Neural progenitor cell (in vitro differentiated cells): ENCODE measurements at regions not wholly inside any gene's neighbourhood (a gene's known extent, or its start where the extent isn't known, plus 50 kb on each side); places are given as distances from the start of the nearest gene placed in this dataset.

Source experiments
- EZH2 ChIP-seq: fragments of 200-600 bp; sonication (generic); IDR thresholded peaks from 2 replicates; pipeline ENCODE4 v1.6.1; 2017; ENCODE audit warnings: antibody characterized with exemption, mild to moderate bottlenecking, moderate library complexity
- EZH2phosphoT487 ChIP-seq: fragments of 200-600 bp; sonication (generic); IDR thresholded peaks from 2 replicates; pipeline ENCODE4 v1.6.1; 2017; ENCODE audit warnings: antibody characterized with exemption
- TF ChIP-seq, protein P1 (sequence below): fragments of 200-600 bp; sonication (generic); IDR thresholded peaks from 2 replicates; pipeline ENCODE4 v1.5.1; 2017; ENCODE audit warnings: antibody characterized with exemption, mild to moderate bottlenecking

DNA sequence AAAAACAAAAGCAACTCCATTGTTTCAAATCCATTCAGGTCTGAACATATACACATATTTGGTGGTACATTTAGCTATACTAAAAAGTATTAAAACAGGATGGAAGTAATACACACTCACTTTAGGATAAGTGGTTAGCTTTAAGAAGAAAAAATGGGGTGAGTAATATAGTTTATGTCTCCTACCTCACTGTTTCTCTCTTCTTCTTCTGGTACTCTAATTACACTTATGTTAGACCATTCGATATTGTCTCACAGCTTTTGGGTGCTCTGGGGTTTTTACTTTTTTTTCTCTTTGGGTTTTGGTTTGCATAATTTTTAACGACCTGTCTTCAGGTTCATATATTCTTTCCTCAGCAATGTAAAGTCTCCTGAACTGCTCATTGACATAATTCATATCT is 75.4 kb upstream of the AKAP13 start:
- TF ChIP-seq EZH2 (no peak), EZH2phosphoT487 (no peak)
- TF ChIP-seq, protein P1, sequence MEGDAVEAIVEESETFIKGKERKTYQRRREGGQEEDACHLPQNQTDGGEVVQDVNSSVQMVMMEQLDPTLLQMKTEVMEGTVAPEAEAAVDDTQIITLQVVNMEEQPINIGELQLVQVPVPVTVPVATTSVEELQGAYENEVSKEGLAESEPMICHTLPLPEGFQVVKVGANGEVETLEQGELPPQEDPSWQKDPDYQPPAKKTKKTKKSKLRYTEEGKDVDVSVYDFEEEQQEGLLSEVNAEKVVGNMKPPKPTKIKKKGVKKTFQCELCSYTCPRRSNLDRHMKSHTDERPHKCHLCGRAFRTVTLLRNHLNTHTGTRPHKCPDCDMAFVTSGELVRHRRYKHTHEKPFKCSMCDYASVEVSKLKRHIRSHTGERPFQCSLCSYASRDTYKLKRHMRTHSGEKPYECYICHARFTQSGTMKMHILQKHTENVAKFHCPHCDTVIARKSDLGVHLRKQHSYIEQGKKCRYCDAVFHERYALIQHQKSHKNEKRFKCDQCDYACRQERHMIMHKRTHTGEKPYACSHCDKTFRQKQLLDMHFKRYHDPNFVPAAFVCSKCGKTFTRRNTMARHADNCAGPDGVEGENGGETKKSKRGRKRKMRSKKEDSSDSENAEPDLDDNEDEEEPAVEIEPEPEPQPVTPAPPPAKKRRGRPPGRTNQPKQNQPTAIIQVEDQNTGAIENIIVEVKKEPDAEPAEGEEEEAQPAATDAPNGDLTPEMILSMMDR = no peak
